ENCODE measurements at regions not wholly inside any gene's neighbourhood (a gene's known extent, or its start where the extent isn't known, plus 50 kb on each side); places are given as distances from the start of the nearest gene placed in this dataset.

- DNase-seq: peak; percentile 26
Observed at GRCh38 chr17:72530454-72530853, 409.6 kb downstream of the SOX9 start.

- DNase-seq: no peak
Observed at GRCh38 chr17:72531729-72532128, 410.9 kb downstream of the SOX9 start.

- DNase-seq: no peak
Observed at GRCh38 chr17:72534265-72534664, 413.4 kb downstream of the SOX9 start.

- DNase-seq: no peak
Observed at GRCh38 chr17:72534776-72535175, 414.0 kb downstream of the SOX9 start.

- no peak for DNase-seq
Observed at GRCh38 chr17:72535346-72535745, 414.5 kb downstream of the SOX9 start.

GRCh38 chr17:72535779-72536178, 415.0 kb downstream of the SOX9 start:
- DNase-seq: no peak

- DNase-seq: no peak
Observed at GRCh38 chr17:72536788-72537187, 416.0 kb downstream of the SOX9 start.

GRCh38 chr17:72538443-72538842, 417.6 kb downstream of the SOX9 start:
- no peak for DNase-seq

GRCh38 chr17:72538901-72539352, 418.1 kb downstream of the SOX9 start:
- DNase-seq: no peak

GRCh38 chr17:72539981-72540897, 419.4 kb downstream of the SOX9 start:
- peak; percentile 71 for DNase-seq

- no peak for DNase-seq
Observed at GRCh38 chr17:72542317-72542716, 421.5 kb downstream of the SOX9 start.

- DNase-seq: no peak
Observed at GRCh38 chr17:72545766-72546165, 424.9 kb downstream of the SOX9 start.

- DNase-seq: no peak
Observed at GRCh38 chr17:72553051-72553755, 432.4 kb downstream of the SOX9 start.

GRCh38 chr17:72554508-72554907, 433.7 kb downstream of the SOX9 start:
- peak; percentile 58 for DNase-seq

- DNase-seq: no peak
Observed at GRCh38 chr17:72555052-72555451, 434.2 kb downstream of the SOX9 start.

- DNase-seq: peak; percentile 81
Observed at GRCh38 chr17:72556944-72557826, 436.4 kb downstream of the SOX9 start.

GRCh38 chr17:72558971-72559476, 438.2 kb downstream of the SOX9 start:
- DNase-seq: no peak

GRCh38 chr17:72560303-72561247, 439.8 kb downstream of the SOX9 start:
- DNase-seq: peak; percentile 75

- no peak for DNase-seq
Observed at GRCh38 chr17:72561266-72561665, 440.4 kb downstream of the SOX9 start.

- DNase-seq: no peak
Observed at GRCh38 chr17:72561680-72562079, 440.9 kb downstream of the SOX9 start.

GRCh38 chr17:72562615-72563188, 441.9 kb downstream of the SOX9 start:
- DNase-seq: no peak
